ENCODE measurements at regions not wholly inside any gene's neighbourhood (a gene's known extent, or its start where the extent isn't known, plus 50 kb on each side); places are given as distances from the start of the nearest gene placed in this dataset.

DNA sequence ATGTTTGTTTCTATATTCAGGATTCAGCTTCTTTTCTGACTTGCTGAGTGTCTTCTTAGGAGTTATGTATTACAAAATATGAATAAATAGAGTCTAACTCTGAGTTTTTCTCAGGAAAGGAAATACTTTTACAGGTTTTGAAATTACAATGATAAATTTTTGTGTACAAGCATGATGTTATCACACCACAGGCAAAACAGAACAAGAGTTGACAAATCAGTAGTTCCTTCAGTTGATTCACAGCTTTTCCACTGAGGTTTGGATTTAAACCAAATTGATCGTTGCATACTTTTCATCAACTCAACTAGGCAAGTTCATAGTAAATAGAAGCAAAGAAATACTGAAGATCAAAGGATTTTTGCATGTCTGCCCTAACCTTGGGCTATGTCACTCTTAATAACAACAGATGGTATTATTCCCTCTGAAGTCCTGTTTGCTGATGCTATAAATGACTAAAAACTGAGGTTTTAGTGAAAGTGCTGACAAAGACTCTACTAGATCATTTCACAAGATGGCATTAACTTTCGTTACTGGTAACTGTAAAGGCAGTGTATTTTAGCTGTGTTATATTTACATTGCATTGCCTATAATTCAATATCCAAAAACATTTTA is 520.2 kb downstream of the FLRT2 start:
- H3K27me3 Mint-ChIP-seq: no peaks in the 10 kb centered on the region
- no peak for DNase-seq (ENCODE audit: low spot score, unreplicated experiment)
- TF ChIP-seq, protein P1, sequence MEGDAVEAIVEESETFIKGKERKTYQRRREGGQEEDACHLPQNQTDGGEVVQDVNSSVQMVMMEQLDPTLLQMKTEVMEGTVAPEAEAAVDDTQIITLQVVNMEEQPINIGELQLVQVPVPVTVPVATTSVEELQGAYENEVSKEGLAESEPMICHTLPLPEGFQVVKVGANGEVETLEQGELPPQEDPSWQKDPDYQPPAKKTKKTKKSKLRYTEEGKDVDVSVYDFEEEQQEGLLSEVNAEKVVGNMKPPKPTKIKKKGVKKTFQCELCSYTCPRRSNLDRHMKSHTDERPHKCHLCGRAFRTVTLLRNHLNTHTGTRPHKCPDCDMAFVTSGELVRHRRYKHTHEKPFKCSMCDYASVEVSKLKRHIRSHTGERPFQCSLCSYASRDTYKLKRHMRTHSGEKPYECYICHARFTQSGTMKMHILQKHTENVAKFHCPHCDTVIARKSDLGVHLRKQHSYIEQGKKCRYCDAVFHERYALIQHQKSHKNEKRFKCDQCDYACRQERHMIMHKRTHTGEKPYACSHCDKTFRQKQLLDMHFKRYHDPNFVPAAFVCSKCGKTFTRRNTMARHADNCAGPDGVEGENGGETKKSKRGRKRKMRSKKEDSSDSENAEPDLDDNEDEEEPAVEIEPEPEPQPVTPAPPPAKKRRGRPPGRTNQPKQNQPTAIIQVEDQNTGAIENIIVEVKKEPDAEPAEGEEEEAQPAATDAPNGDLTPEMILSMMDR (IDR thresholded peaks at IDR 0.05; ENCODE audit: unreplicated experiment): no peak

DNA sequence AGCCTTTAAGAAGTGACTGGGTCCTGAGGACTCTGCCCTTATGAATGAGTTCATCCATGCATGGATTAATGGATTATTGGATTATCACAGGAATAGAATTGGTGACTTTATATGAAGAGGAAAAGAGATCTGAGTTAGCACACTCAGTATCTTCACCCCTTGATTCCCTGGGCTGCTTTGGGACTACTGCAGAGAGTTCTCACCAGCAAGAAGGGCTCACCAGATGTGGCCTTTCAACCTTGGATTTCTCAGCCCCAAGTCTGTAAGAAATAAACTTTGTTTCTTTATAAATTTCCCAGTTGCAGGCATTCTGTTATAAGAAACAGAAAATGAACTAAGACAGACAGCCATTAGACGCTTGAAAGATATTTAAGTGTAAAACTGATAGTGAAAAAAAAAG is 509.2 kb downstream of the FLRT2 start:
- H3K27ac Mint-ChIP-seq: no peak overlapping the region
- H3K4me1 Mint-ChIP-seq (ENCODE audit: low read depth): no peaks in the 10 kb centered on the region
- TF ChIP-seq, protein P1 (IDR thresholded peaks at IDR 0.05; ENCODE audit: unreplicated experiment): no peak
- peaks cover 3% of the 10 kb centered on the region for H3K9me3 Mint-ChIP-seq (ENCODE audit: low read depth)
- no peaks in the 10 kb centered on the region for H3K36me3 Mint-ChIP-seq (ENCODE audit: insufficient read depth)
- H3K4me3 Mint-ChIP-seq (ENCODE audit: low read depth): no peak overlapping the region
- H3K27me3 Mint-ChIP-seq: no peaks in the 10 kb centered on the region
- DNase-seq (ENCODE audit: low spot score, unreplicated experiment): no peak

More for the DNA sequence above, 520.2 kb downstream of the FLRT2 start:
- Mint-ChIP-seq H3K4me1 (ENCODE audit: low read depth) (no peaks in the 10 kb centered on the region), H3K9me3 (ENCODE audit: low read depth) (peaks cover 14% of the 10 kb centered on the region), H3K36me3 (ENCODE audit: insufficient read depth) (peaks cover 1% of the 10 kb centered on the region), H3K27ac (no peak overlapping the region), H3K4me3 (ENCODE audit: low read depth) (no peak overlapping the region)

DNA sequence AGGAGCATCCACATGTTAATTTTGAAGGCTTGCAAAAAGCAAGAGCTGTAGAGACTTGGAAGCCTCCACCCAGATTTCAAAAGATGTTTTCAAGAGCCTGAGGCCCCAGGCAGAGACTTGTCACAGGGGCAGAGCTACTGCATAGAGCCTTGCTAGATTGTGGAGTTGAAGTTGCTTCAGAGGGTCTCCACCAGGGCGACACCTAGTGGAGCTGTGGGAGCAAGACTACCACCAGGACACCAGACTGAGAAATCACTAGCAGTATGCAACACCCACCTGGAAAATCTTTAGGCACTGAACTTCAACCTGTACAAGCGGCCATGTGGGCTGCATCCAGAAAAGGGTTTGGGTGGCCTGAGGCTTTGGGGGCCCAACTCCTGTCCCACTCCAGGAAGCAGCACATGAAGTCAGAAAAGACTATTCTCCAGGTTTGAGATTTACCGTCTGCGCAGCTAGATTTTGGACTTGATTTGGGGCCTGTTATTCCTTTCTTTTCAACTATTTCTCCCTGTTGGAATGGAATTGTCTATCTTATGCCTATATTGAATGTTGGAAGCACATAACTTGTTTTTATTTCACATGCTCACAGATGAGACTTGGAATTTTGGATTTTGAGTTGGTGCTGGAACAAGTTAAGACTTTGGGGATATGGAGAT is 508.6 kb downstream of the FLRT2 start:
- Mint-ChIP-seq H3K27ac (no peak overlapping the region), H3K27me3 (no peaks in the 10 kb centered on the region), H3K4me1 (ENCODE audit: low read depth) (no peaks in the 10 kb centered on the region), H3K4me3 (ENCODE audit: low read depth) (no peak overlapping the region), H3K36me3 (ENCODE audit: insufficient read depth) (no peaks in the 10 kb centered on the region), H3K9me3 (ENCODE audit: low read depth) (peaks cover 3% of the 10 kb centered on the region)
- TF ChIP-seq, protein P1 (IDR thresholded peaks at IDR 0.05; ENCODE audit: unreplicated experiment): peak; percentile 78
- peak; percentile 33 for DNase-seq (ENCODE audit: low spot score, unreplicated experiment)

DNA sequence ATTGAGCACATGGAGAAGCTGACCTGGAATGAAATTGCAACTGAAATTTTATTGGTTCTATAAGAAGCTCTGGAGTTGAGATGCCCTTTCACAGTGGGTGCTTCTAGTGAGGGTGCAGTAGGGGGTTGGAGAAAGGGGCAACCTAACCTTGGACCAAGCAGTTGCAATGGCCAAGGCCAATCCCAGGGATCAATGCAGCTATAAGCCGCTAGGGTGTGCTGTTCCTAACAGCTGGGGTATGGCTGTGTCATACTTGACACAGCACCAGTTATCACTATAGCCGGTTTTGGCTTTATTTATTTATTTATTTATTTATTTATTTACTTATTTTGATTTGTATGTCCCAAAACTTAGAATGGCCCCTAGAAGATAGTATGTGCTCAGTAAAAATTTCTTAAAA is 505.9 kb downstream of the FLRT2 start:
- no peak overlapping the region for H3K4me3 Mint-ChIP-seq (ENCODE audit: low read depth)
- no peaks in the 10 kb centered on the region for H3K36me3 Mint-ChIP-seq (ENCODE audit: insufficient read depth)
- H3K9me3 Mint-ChIP-seq (ENCODE audit: low read depth): no peaks in the 10 kb centered on the region
- DNase-seq (ENCODE audit: low spot score, unreplicated experiment): no peak
- TF ChIP-seq, protein P1 (IDR thresholded peaks at IDR 0.05; ENCODE audit: unreplicated experiment): peak; percentile 50
- H3K4me1 Mint-ChIP-seq (ENCODE audit: low read depth): no peaks in the 10 kb centered on the region
- no peaks in the 10 kb centered on the region for H3K27me3 Mint-ChIP-seq
- no peak overlapping the region for H3K27ac Mint-ChIP-seq

DNA sequence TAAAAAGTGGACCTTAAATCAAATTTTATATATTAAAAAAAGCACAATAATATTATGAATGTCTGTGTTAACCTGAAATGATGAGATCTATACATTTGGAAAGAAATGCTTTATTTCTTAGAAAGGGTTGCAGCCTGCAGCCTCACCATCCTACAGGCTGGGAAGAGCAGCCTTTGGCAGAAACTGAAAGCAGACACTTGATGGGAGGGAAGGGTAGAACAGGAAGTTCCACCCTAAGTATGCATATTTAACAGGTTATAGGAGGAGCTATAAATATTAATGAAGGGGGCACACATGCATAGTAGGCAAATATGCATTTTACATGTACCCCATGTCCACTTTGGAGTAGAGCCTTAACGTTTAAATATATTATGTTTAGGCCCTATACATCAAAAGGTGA is 498.0 kb downstream of the FLRT2 start:
- no peak for DNase-seq (ENCODE audit: low spot score, unreplicated experiment)
- H3K27ac Mint-ChIP-seq: no peak overlapping the region
- H3K9me3 Mint-ChIP-seq (ENCODE audit: low read depth): peaks cover 23% of the 10 kb centered on the region
- no peak overlapping the region for H3K4me3 Mint-ChIP-seq (ENCODE audit: low read depth)
- no peaks in the 10 kb centered on the region for H3K4me1 Mint-ChIP-seq (ENCODE audit: low read depth)
- H3K36me3 Mint-ChIP-seq (ENCODE audit: insufficient read depth): peaks cover 2% of the 10 kb centered on the region
- no peaks in the 10 kb centered on the region for H3K27me3 Mint-ChIP-seq
- TF ChIP-seq, protein P1 (IDR thresholded peaks at IDR 0.05; ENCODE audit: unreplicated experiment): no peak
